ENCODE measurements at regions not wholly inside any gene's neighbourhood (a gene's known extent, or its start where the extent isn't known, plus 50 kb on each side); places are given as distances from the start of the nearest gene placed in this dataset.

GRCh38 chr6:163815796-163816195, 401.3 kb downstream of the QKI start:
- TF ChIP-seq CEBPB (IDR thresholded peaks at IDR 0.05) (no peak), ZBTB7A (IDR thresholded peaks at IDR 0.05; ENCODE audit: low read depth) (no peak), EP300 (IDR thresholded peaks at IDR 0.05; ENCODE audit: borderline replicate concordance) (no peak), YY1 (IDR thresholded peaks at IDR 0.05; ENCODE audit: low read depth) (no peak), USF1 (IDR thresholded peaks at IDR 0.05) (no peak), CREB1 (IDR thresholded peaks at IDR 0.05; ENCODE audit: low read depth) (no peak), FOXM1 (IDR thresholded peaks at IDR 0.05; ENCODE audit: borderline replicate concordance, low read depth) (no peak), TCF12 (IDR thresholded peaks at IDR 0.05; ENCODE audit: low read depth) (no peak)

GRCh38 chr6:163814494-163815364, 400.2 kb downstream of the QKI start:
- no peak for TF ChIP-seq MAX (IDR thresholded peaks at IDR 0.05)
- TF ChIP-seq EP300 (IDR thresholded peaks at IDR 0.05; ENCODE audit: borderline replicate concordance) = no peak
- TF ChIP-seq RAD21 (IDR thresholded peaks at IDR 0.05; ENCODE audit: low read depth) = no peak
- TF ChIP-seq TCF12 (IDR thresholded peaks at IDR 0.05; ENCODE audit: low read depth) = no peak
- TF ChIP-seq YY1 (IDR thresholded peaks at IDR 0.05; ENCODE audit: low read depth) = no peak
- TF ChIP-seq NFIC (IDR thresholded peaks at IDR 0.05) = no peak
- no peak for TF ChIP-seq TAF1 (IDR thresholded peaks at IDR 0.05; ENCODE audit: low read depth)

GRCh38 chr6:163813979-163814493, 399.5 kb downstream of the QKI start:
- TF ChIP-seq TCF12 (IDR thresholded peaks at IDR 0.05; ENCODE audit: low read depth) = no peak
- no peak for TF ChIP-seq MAX (IDR thresholded peaks at IDR 0.05)
- no peak for TF ChIP-seq CREB1 (IDR thresholded peaks at IDR 0.05; ENCODE audit: low read depth)
- TF ChIP-seq USF1 (IDR thresholded peaks at IDR 0.05) = no peak
- no peak for TF ChIP-seq ZBTB7A (IDR thresholded peaks at IDR 0.05; ENCODE audit: low read depth)
- no peak for TF ChIP-seq EGR1 (IDR thresholded peaks at IDR 0.05)
- TF ChIP-seq TAF1 (IDR thresholded peaks at IDR 0.05; ENCODE audit: low read depth) = no peak
- TF ChIP-seq EP300 (IDR thresholded peaks at IDR 0.05; ENCODE audit: borderline replicate concordance) = no peak
- no peak for TF ChIP-seq FOXM1 (IDR thresholded peaks at IDR 0.05; ENCODE audit: borderline replicate concordance, low read depth)

GRCh38 chr6:163811317-163811716, 396.8 kb downstream of the QKI start:
- TF ChIP-seq CREB1 (IDR thresholded peaks at IDR 0.05; ENCODE audit: low read depth) (no peak), FOXM1 (IDR thresholded peaks at IDR 0.05; ENCODE audit: borderline replicate concordance, low read depth) (no peak), NFIC (IDR thresholded peaks at IDR 0.05) (no peak), EP300 (IDR thresholded peaks at IDR 0.05; ENCODE audit: borderline replicate concordance) (no peak), USF1 (IDR thresholded peaks at IDR 0.05) (no peak), MAX (IDR thresholded peaks at IDR 0.05) (no peak), TAF1 (IDR thresholded peaks at IDR 0.05; ENCODE audit: low read depth) (no peak), YY1 (IDR thresholded peaks at IDR 0.05; ENCODE audit: low read depth) (no peak), ZBTB7A (IDR thresholded peaks at IDR 0.05; ENCODE audit: low read depth) (no peak), TEAD4 (IDR thresholded peaks at IDR 0.05) (no peak), EGR1 (IDR thresholded peaks at IDR 0.05) (no peak), CEBPB (IDR thresholded peaks at IDR 0.05) (no peak), TCF12 (IDR thresholded peaks at IDR 0.05; ENCODE audit: low read depth) (no peak), RAD21 (IDR thresholded peaks at IDR 0.05; ENCODE audit: low read depth) (no peak)

- TF ChIP-seq CEBPB (IDR thresholded peaks at IDR 0.05) (no peak), NFIC (IDR thresholded peaks at IDR 0.05) (no peak), RAD21 (IDR thresholded peaks at IDR 0.05; ENCODE audit: low read depth) (no peak), TCF12 (IDR thresholded peaks at IDR 0.05; ENCODE audit: low read depth) (no peak), ZBTB7A (IDR thresholded peaks at IDR 0.05; ENCODE audit: low read depth) (no peak), USF1 (IDR thresholded peaks at IDR 0.05) (no peak), EP300 (IDR thresholded peaks at IDR 0.05; ENCODE audit: borderline replicate concordance) (no peak), REST (IDR thresholded peaks at IDR 0.05; ENCODE audit: low read depth) (no peak), TEAD4 (IDR thresholded peaks at IDR 0.05) (no peak), MAX (IDR thresholded peaks at IDR 0.05) (no peak), EGR1 (IDR thresholded peaks at IDR 0.05) (no peak), CREB1 (IDR thresholded peaks at IDR 0.05; ENCODE audit: low read depth) (no peak), YY1 (IDR thresholded peaks at IDR 0.05; ENCODE audit: low read depth) (no peak)
Measured at GRCh38 chr6:163809364-163809763, 394.8 kb downstream of the QKI start.
